Uterus (tissue), 3 donors: ENCODE measurements at regions not wholly inside any gene's neighbourhood (a gene's known extent, or its start where the extent isn't known, plus 50 kb on each side); places are given as distances from the start of the nearest gene placed in this dataset.
A peak's percentile ranks its signal among the peaks of the same experiment; 100 is the strongest.

ENCODE experiments used
- DNase-seq, 2 donors: peaks; one replicate each; pipeline ENCODE4 v3.0.0-alpha.2; 2019 to 2020
- H3K27ac ChIP-seq, 2 donors: fragments of 200-600 bp; sonication (generic); 1 replicate in 1 of 2; 2 replicates in 1 of 2; pipeline ENCODE4 v1.5.1; 2016 to 2018
- H3K27me3 ChIP-seq, 2 donors: fragments of 200-600 bp; sonication (generic); one replicate each; pipeline ENCODE4 v1.5.1; 2018 to 2019; ENCODE audit warnings: control low read depth in 1 of 2
- H3K36me3 ChIP-seq, 2 donors: fragments of 200-600 bp; sonication (generic); one replicate each; pipeline ENCODE4 v1.5.1; 2019; ENCODE audit warnings: control low read depth in 1 of 2
- H3K4me1 ChIP-seq, 2 donors: fragments of 200-600 bp; sonication (generic); one replicate each; pipeline ENCODE4 v1.5.1; 2018 to 2019; ENCODE audit warnings: control low read depth in 1 of 2
- H3K4me3 ChIP-seq, 2 donors: fragments of 200-600 bp; sonication (generic); 1 replicate in 1 of 2; 2 replicates in 1 of 2; pipeline ENCODE4 v1.5.1; 2018 to 2019; ENCODE audit warnings: mild to moderate bottlenecking in 1 of 2
- H3K9me3 ChIP-seq, 2 donors: fragments of 200-600 bp; sonication (generic); one replicate each; pipeline ENCODE4 v1.5.1; 2019; ENCODE audit warnings: control low read depth in 1 of 2
- POLR2A ChIP-seq, 2 donors: fragments of 450-650 bp; IDR thresholded peaks; one replicate each; pipeline ENCODE4 v1.6.1; 2016; ENCODE audit warnings: antibody characterized with exemption in 2 of 2, mild to moderate bottlenecking in 1 of 2, moderate library complexity in 1 of 2
- intact Hi-C: fragments of 100-400 bp; cut with DNase I; formaldehyde crosslinking; loops from one replicate; pipeline ENCODE4 v1.15.1; 2023; ENCODE audit warnings: low total_unique reads
- TF ChIP-seq, protein P1 (sequence below), 4 experiments: fragments of 200-600 bp in 2 of 4; fragments of 450-650 bp in 2 of 4; sonication (generic) in 2 of 4; IDR thresholded peaks; one replicate each; pipeline ENCODE4 v1.5.1; 2016 to 2019; ENCODE audit warnings: antibody characterized with exemption in 4 of 4, mild to moderate bottlenecking in 2 of 4, moderate library complexity in 1 of 4
- donor health status: DM: yes; HTN: yes; CAD: no.

DNA sequence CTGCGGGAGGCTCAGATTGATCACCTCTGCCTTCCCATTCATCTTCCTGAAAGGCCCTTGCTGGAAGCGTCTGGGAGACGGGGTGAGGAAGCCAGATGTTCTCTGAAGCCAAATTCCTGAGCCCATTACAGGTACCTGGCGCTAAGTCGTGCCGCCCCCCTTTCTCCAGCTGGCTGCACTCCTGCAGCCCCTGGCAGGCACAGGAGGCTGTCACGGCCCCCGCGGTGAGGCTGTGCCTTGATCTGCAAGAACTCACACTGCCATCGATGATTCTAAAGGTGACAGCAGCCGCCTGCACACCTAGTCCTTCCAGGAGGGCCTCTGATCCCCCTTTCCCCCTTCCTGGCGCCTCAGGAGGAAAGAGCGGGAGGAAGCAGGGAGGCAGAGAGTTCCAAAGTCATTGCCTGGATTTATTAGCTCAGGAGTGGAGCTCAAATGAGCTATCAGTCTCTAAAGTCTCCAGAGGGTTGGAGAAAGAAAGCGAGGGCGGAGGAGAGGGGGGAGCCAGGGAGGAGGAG lies 106.9 kb downstream of the RFLNA start:
- peak; percentile 47 to 75 for DNase-seq
- intact Hi-C loops: no loop called here
- Histone ChIP-seq H3K27me3 (no peaks in the 10 kb centered on the region), H3K9me3 (no peaks in the 10 kb centered on the region), H3K4me3 (no peak overlapping the region), H3K27ac (peak overlapping the region; percentile 73 to 84), H3K36me3 (no peaks in the 10 kb centered on the region), H3K4me1 (peaks cover 30 to 47% of the 10 kb centered on the region in 2 donors)
- TF ChIP-seq, protein P1, sequence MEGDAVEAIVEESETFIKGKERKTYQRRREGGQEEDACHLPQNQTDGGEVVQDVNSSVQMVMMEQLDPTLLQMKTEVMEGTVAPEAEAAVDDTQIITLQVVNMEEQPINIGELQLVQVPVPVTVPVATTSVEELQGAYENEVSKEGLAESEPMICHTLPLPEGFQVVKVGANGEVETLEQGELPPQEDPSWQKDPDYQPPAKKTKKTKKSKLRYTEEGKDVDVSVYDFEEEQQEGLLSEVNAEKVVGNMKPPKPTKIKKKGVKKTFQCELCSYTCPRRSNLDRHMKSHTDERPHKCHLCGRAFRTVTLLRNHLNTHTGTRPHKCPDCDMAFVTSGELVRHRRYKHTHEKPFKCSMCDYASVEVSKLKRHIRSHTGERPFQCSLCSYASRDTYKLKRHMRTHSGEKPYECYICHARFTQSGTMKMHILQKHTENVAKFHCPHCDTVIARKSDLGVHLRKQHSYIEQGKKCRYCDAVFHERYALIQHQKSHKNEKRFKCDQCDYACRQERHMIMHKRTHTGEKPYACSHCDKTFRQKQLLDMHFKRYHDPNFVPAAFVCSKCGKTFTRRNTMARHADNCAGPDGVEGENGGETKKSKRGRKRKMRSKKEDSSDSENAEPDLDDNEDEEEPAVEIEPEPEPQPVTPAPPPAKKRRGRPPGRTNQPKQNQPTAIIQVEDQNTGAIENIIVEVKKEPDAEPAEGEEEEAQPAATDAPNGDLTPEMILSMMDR (IDR thresholded peaks at IDR 0.05): no peak
- TF ChIP-seq POLR2A (IDR thresholded peaks at IDR 0.05): no peak

DNA sequence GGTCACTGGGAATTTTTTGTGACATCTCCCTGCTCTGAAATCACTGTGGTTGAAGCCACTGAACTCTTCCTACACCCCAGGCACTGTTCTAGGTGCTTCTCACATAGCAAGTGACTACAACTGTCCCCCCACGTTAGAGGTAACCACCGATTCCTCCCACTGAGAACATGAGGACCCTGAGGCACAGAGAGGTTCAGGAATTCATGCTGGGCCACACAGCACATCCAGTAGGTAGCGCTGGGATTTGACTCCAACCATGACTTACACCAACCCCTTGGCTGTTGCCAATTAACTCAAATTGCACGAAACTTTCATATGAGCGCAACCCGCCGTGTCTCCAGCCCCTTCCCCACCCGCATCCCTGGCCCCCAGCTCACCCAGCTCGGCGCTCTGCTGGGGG lies 105.2 kb downstream of the RFLNA start:
- Histone ChIP-seq H3K4me1 (peaks cover 32 to 55% of the 10 kb centered on the region in 2 donors), H3K9me3 (no peaks in the 10 kb centered on the region), H3K4me3 (no peak overlapping the region), H3K36me3 (no peaks in the 10 kb centered on the region), H3K27ac (peak overlapping the region; percentile 72 to 90), H3K27me3 (no peaks in the 10 kb centered on the region)
- no peak for TF ChIP-seq POLR2A (IDR thresholded peaks at IDR 0.05)
- TF ChIP-seq, protein P1 (IDR thresholded peaks at IDR 0.05): no peak
- no peak for DNase-seq
- intact Hi-C loops: no loop called here

DNA sequence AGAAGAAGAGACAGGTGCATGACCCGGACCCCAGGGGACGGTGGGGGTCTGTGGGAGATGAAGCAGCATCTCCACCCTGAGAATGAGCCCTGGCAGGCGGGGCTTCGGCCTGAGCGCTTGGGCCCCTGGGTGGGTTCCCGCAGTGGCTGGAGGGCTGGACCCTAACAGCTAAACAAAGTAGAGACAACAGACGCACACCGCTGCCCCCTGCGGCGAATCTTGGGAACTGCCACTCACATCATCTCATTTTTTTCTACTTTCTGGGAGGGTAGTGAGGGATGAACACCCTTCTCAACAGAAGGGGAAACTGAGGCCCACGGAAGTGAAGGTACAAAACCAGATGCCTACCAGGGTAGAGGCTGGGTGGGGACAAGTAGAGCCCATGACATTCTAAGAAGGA lies 104.7 kb downstream of the RFLNA start:
- H3K4me1 ChIP-seq: peaks cover 34 to 60% of the 10 kb centered on the region in 2 donors
- peak; percentile 67 to 68 for DNase-seq
- H3K9me3 ChIP-seq: no peaks in the 10 kb centered on the region
- H3K36me3 ChIP-seq: no peaks in the 10 kb centered on the region
- H3K4me3 ChIP-seq: no peak overlapping the region
- no peaks in the 10 kb centered on the region for H3K27me3 ChIP-seq
- peak overlapping the region; percentile 72 to 90 for H3K27ac ChIP-seq
- TF ChIP-seq, protein P1 (IDR thresholded peaks at IDR 0.05): peak; percentile 46 to 73 (median 58)
- TF ChIP-seq POLR2A (IDR thresholded peaks at IDR 0.05): no peak
- intact Hi-C loops: no loop called here

DNA sequence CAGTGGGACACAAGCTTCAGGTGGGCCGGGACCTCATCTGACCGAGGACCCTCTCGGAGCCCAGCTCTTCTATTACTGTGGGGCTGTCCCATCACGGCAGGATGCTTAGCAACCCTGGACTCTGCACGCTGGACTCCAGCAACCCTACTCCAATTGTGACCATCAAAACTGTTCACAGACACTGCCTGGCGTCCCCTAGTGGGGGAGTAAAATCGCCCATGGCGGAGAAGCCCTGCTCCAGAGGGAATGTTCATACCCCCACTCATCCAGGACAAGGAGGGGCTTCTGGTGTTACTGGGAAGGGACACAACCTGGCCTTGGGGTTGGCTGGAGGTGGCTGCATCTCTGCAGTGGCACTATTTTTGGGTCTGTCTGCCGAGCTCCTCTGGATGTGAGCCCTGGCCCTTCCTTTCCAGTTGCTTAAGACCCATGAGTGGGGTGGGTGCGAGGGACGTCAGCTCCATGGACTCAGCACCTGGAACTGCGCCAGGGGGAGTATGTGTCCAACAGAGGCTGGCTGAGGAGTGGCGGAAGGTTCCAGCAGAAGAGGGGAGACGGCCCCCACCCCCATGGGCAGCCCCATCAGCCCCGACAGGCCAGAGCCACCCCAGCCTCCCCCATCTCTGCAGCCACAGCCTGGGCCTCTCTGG lies 103.8 kb downstream of the RFLNA start:
- Histone ChIP-seq H3K27me3 (no peaks in the 10 kb centered on the region), H3K27ac (peak overlapping the region; percentile 72 to 90), H3K4me1 (peaks cover 33 to 60% of the 10 kb centered on the region in 2 donors), H3K9me3 (no peaks in the 10 kb centered on the region), H3K4me3 (no peak overlapping the region), H3K36me3 (no peaks in the 10 kb centered on the region)
- no peak for TF ChIP-seq POLR2A (IDR thresholded peaks at IDR 0.05)
- TF ChIP-seq, protein P1 (IDR thresholded peaks at IDR 0.05): no peak
- peak; percentile 89 to 92 for DNase-seq
- intact Hi-C loops: no loop called here

DNA sequence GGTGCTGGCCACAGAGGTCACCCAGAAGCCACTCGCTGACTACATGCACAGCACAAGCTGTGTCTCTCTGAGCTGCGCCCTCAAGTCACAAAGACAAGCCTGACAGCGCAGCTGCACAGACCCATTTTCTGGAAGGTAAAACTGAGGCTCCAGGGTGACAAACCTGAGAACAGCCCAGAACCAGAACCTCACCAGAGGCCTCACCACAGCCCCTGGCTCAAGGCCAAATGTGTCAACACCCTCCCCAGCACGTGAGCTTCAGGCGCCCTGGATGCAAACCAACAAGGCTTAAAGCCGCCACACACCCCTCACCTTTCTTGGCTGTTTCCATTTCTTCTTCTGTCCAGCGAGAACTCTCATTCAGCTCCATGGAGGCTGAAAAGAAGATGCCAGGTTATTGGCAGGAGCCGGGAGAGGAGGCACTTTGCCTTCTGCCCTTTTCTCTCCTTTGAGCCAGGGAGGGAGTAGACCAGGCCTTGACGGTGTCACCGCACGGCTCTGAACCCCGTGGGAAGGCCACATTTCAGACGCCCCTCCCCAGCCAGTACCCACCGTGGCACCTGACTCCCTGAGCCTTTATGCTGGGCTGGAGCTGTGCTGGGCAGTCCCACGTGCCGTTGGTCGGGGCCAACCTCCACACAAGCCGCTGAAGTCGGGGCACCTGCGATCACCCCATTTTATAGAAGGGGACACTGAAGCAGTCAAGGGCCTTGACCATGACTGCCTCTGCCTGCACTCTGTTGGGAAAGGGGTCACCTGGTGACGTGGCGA lies 103.1 kb downstream of the RFLNA start:
- H3K36me3 ChIP-seq: no peaks in the 10 kb centered on the region
- peak; percentile 79 to 86 for DNase-seq

More for the DNA sequence above, 103.1 kb downstream of the RFLNA start:
- TF ChIP-seq, protein P1 (IDR thresholded peaks at IDR 0.05): no peak
- no peak for TF ChIP-seq POLR2A (IDR thresholded peaks at IDR 0.05)
- Histone ChIP-seq H3K9me3 (no peaks in the 10 kb centered on the region), H3K27ac (peak overlapping the region; percentile 72 to 90), H3K4me3 (no peak overlapping the region), H3K4me1 (peaks cover 35 to 59% of the 10 kb centered on the region in 2 donors), H3K27me3 (no peaks in the 10 kb centered on the region)
- intact Hi-C loops: no loop called here
